NB4 (cell line): ENCODE measurements at regions not wholly inside any gene's neighbourhood (a gene's known extent, or its start where the extent isn't known, plus 50 kb on each side); places are given as distances from the start of the nearest gene placed in this dataset.

Experiments
- CTCF ChIP-seq: IDR thresholded peaks from one replicate; pipeline ENCODE4 v1.5.1; 2012; ENCODE audit warnings: low read depth, low read length
- POLR2A ChIP-seq: IDR thresholded peaks from 2 replicates; pipeline ENCODE4 v1.6.1; 2011; ENCODE audit warnings: mild to moderate bottlenecking; ENCODE audit not compliant: insufficient read length; ENCODE audit errors: extremely low read depth

- TF ChIP-seq CTCF, result no peak
- no peak for TF ChIP-seq POLR2A
Observed at GRCh38 chr1:219372916-219373615, 199.4 kb downstream of the LYPLAL1 start.
